DMS79 (cell line): ENCODE measurements at regions not wholly inside any gene's neighbourhood (a gene's known extent, or its start where the extent isn't known, plus 50 kb on each side); places are given as distances from the start of the nearest gene placed in this dataset.
A peak's percentile ranks its signal among the peaks of the same experiment; 100 is the strongest.
"Not testable (repeated sequence)": the region's sequence is repeated elsewhere in the genome, so short reads cannot be mapped to it uniquely, and the experiment has no call there.

Experiments used
- DNase-seq: peaks from one replicate; lab custom pipeline; 2025; lab: John Stamatoyannopoulos, UW

DNA sequence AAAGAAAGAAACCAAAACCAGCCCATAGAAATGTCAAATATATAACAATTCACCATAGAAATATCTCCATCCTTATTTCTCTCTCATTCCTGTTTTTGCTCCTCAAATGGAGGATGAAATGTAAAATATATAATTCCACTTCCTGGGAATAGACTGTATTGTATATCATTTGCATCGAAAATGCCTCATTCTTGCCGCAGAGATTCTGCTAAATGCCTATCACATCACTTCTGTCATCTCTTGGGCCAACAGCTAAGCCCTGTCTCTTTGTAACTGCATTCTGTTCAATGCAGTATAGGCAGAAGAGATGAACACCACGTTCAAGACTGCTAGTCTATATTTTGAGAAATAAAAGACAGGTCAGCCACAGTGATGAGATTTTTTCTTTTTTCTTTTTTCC lies 956.3 kb upstream of the SOX9 start:
- DNase-seq = no peak

DNA sequence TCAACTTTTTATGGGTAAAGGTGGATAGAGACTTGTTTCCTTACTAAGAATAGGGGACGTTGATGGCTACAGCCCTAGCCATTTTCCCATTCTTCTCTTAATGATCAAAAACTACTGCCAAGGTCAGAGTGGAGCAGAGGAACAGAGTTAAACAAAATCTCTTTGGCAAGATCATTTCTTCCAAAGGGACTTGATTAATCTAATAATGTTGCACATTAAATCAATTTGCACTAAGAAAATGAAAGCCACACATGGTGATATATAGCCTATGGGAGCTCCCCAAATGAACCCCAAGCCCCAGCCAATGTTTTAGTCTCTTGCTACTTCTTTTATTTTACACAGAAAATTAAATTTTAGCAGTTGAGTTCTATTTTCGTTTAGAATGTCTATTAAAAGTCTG lies 954.5 kb upstream of the SOX9 start:
- no peak for DNase-seq

DNA sequence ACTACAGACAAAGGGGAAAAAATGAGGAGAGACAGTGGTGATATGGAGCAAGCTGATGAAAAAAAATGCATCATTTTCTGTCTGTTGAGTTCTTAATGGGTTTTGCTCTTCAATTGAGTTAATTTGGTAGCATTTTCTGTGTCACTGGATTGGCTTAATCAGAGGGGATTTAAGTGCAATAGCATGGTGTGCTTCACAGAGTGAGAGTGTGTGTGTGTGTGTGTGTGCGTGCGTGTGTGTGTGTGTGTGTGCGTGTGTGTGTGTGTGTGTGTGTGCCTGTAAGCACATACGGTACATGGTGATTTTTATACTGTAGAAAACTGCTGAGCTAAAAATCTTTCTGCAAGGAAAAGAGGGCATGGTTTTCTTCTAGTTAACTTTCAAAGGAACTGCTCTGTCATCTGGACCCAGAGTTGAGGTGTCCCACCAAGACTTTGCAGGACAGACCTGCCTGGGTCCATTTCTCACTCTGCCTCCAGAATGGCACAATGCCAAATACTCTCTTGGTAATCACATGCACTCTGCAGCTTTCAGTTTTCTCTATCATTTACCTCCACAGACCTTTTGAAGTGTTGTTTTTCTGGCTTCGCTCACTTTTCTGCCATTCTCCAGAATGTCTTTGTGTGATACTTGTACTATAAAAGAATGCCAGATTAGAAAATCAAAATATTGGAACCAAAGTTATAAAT lies 952.6 kb upstream of the SOX9 start:
- no peak for DNase-seq

DNA sequence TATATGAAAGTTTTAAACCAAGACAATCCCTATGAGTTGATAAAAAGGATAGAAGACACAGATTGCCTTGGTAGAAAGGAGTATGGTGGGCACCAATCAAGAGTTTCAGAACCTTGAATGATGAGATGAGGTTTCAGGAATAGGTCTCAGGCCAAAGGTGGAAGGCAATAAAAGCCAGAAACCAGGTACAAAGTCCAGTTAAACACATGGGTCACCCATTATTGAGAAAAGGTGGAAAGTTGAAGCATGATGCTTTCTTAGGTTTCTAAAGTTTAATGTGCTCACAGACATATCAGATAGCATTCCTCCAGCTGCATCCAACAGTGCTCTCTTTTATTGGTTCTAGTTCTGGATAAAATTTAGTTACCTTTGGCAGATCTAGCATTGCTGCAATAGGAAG lies 950.8 kb upstream of the SOX9 start:
- no peak for DNase-seq

DNA sequence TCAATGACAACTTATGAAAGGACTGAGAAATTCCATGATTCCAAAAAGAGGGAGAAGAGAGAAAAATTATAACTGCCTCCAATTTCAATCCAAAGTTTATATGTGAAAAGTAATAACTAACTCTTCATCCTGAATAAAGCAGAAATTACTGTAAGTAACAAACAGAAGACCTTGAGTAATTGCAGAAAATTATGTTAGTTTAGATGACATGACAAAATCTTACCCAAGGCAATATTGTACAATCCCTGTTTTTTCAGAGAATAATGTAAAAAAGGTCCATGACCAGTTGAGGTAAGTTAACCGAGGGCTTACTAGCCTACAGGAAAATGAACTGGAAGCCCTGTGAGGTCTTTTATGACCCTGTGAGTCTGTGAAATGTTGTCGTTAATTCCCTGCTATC lies 949.5 kb upstream of the SOX9 start:
- no peak for DNase-seq

DNA sequence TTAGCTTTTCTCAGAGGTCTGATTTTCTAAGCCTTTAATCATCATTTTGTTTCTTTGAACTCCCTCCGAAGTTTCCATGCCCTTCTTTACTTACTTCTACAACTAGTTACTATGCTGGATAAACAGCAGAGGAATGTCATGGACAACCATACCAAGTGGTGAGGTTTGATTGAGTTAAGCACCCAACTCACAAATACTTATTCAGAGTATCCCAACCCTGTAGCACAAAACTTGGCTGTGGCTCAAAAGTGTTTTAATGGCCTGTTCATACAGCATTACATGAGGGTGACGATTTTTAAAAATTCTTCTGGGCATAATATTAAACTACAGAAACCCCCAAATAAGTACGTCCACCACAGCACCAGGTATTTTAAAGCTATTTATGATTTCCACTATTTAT lies 946.8 kb upstream of the SOX9 start:
- DNase-seq = no peak

DNA sequence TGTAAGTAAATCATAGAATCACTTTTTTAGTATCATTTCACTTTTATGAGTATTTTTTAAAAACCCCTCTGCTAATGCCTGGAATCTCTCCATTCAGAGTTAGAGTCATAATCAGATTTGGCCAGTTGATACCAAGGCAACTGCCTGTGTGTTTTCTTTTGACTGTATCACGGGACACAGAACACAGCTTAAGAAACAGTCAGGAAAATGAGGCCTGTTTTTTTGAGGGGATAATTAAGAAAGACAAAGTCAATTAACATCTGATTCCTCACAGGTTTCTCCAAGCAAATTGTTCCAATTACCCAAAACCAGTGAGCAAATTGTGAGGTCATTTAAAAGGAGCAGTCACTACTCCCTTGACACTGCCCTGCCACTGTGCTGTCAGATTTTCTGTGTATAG lies 944.5 kb upstream of the SOX9 start:
- DNase-seq = no peak

DNA sequence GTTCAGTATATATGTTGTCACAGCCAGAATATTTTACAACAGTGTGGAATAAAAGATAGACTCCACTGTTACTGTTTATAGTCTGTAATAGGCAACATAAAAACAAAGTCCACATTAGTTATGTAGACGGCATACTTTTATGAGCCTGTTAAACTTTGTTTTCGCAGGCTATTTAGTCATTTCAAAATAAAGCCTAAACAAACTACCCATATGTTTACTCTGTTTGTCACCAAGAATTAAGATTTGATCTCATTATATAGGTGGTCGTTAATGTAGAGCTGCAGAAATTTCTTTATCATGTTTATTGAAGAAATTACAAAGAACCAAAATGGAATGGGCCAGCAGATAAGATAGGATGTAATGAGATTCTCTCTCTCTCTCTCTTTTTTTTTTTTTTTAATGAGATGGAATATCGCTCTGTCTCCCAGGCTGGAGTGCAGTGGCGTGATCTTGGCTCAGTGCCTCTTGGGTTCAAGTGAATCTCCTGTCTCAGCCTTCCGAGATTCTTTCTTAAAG lies 943.8 kb upstream of the SOX9 start:
- DNase-seq = no peak

DNA sequence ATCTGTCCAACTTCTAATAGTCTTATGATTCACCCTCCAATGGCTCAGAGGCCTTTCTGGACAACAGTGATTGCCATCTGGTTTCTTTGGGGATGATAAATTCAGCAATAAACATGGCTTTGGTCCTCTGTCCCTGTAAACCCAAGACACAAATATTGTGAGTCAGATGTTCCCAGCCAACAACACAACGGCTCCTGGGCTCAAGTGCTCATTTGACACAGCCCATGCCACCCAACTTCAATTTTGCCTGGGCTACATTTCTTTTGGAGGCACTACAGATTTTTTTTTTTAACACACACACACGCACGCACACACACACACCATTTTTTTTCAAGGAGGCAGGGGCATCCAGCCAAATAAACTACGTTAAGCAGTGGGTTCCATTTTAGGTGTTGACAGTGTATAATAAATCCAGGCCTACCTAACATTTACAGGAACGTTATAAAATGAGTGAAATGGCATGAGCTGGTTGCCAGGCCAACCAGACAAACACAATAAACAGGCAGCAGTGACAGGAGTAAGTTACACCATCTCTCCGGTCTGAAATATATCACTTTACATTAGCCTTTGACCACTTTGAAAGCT lies 939.9 kb upstream of the SOX9 start:
- DNase-seq = no peak

DNA sequence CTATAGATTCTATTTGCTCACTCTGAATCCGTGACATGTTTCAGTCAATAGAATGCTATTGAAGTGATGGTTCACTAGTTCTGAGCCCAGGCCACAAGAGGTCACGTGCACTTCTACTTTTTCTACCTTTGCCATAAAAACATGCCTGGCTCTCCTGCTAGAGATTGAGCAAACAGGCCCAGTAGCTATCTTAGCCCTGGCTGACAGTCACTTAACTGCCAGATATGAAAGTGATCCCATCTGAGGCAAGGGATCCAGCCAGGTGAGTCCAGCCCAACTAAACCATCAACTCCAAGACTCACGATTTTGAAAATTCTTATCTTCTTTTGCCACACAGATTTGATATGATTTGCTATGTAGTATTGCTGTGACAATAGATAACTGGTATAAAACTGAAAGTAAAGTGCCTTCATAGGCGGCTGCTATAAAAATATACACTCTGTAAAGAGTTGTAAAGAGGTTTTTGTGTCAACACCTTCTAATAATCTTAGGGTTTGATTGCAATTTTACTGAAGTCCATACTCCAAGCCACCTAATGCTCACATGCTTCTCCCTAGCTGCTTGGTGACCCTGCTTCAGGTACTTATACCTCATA lies 937.7 kb upstream of the SOX9 start:
- no peak for DNase-seq

DNA sequence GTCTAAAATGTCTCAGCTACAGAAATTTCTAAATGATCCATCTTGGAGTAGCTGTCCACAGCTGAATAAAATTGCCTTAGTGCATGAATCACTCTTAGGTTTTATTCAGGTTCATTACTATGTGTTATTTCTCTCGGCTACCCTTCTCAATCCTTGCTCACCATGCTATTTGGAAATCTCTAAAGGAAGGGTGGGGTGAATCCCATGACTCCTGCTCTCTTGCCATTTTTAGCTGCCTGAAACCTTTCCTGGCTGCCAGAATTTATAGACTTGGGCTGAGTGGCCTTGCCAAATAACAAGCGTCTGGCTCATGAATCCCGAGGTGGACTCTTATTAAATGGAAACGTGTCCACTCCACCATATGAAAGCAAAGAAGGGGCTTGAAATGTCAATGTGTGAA lies 936.1 kb upstream of the SOX9 start:
- no peak for DNase-seq

DNA sequence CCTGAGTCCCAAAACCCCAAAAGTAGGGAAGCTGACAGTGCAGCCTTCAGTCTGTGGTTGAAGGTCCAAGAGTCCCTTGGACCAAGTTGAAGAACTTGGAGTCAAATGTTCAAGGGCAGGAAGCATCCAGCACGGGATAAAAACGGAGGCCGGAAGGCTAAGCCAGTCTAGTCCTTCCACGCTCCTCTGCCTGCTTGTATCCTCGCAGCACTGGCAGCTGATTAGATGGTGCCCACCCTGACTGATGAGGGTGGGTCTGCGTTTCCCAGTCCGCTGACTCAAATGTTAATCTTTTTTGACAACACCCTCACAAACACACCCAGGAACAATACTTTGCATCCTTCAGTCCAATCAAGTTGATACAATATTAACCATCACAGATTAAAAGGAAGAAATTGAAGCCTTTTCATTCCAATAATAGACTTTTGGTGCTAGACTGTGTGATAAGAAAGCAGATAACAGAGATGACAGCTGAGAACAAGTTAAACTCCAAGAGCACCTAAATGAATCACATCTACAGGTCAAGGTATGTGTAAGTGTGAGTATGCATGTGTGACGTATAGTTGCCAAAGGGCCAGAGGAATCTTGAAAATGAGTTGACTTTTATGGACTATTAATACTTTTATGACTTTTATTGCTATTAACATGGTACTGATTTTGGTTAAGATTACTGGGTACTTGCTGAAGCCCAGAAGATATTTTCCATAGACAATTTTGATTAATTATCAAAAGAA lies 933.5 kb upstream of the SOX9 start:
- no peak for DNase-seq

DNA sequence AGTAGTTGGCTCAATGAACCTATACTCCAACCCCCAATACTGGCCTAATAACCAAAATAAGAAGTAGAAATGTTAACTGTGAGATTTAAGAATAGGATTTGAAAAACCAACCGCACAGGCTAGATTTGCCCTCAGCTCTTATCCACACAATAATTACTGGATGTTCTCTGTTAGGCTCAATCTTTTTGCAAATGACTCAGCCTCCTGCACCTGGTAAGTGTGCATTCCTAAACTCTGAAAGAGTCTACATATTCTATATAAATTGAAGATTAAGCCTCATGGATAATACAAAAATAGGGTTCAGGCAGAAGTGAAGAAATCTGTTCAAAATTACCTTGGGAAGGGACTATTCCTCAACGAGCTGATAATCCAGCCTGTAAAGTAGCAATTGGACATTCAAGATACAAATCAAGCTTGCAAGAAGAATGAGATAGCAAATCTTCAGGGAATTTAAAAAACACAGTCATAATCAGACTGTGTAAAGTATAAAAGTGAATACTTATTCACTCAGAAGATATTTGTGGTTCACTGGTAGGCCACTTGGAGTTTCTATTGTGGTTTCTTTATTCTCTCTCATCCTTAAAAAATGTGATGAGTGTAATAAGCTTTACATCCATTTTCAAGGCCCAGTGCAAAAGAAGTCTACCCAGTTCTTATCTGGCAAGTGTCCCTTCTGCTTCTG lies 931.9 kb upstream of the SOX9 start:
- peak; percentile 11 for DNase-seq

DNA sequence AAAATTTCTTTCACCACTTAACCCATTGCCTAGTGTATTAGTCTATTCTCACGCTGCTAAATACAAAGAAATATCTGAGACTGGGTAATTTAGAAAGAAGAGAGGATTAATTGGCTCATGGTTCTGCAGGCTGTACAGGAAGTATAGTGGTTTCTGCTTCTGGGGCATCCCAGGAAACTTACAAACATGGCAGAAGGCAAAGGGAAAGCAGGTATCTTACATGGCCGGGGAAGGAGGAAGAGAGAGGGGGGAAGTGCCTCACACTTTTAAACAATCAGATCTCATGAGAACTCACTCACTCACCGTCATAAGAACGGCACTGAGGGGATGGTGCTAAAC lies 931.4 kb upstream of the SOX9 start:
- no peak for DNase-seq

DNA sequence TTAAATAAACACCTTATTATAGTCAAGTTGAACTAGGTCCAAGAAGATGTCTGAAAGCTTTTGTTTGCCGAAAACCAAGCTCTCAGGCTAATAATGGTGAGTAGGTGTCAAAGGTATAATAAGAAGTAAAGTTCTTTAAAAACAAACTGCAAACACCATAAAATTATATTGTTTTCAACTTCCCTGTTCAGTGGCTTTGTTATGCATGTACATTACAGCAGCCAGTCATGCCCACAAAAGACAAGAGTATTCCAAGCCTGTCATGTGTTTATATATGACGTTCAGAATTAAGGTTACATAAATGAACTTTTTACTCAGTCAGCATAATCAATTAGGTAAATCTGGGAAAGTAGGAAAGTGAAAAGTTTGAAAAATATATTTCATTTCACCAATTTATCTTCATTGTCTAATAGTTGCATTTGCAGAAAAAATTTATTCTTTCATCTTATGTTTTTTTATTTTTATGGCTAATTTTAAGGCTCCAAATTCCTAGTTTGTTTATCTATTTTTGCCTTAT lies 928.7 kb upstream of the SOX9 start:
- no peak for DNase-seq

DNA sequence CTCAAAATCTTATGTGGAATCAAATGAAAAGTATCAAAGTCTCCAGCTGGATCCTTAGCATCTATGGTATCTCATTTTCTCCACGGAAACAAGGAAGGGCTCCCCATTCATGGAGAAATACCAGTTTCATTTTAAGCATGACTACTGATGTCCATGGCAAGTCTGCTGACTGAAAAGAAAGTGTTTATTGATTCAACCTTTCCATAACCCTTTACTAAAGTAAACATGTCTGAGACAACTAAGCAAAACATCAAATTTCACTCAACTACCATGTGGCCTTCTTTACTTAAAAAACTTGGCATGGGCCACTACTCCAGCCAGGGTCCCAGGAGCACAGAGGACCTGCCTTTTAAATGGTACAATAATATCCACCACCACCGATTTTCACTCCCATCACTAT lies 928.0 kb upstream of the SOX9 start:
- no peak for DNase-seq

DNA sequence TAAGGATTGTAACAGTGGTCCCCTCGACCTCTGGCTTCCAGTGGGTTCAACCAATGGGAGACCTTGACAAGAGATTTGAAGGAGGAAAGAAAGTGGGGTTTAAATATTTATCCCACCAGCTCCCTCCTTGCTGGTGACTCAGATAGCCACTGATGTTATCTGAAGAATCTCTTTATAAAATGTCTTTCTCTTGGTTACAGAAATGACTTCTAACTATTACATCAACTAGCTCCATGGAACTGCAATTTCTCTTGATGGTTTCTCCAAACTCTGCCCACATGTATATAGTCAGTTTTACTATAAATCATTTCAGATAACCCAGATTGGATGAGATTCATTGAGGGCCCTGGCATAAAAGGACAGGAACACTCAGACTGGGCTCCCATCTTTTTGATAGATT lies 920.2 kb upstream of the SOX9 start:
- DNase-seq = no peak

DNA sequence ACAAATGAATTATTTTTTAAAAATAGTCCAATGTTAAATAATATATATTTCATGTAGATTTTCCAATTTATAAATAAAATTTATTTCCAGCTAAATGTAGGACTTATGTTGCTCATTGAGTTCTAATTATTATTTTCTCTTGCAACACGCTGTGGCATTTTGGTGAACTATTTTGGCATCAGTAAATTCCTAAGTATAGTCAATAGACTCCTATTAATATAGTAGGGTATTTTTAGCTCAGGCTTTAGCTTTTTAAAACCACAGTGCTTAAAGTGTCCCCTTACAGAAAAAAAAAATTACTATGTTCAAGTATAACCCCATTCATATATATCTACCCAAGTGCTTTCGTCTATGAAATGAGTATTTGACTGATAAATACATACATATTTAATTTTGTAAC lies 919.2 kb upstream of the SOX9 start:
- no peak for DNase-seq

DNA sequence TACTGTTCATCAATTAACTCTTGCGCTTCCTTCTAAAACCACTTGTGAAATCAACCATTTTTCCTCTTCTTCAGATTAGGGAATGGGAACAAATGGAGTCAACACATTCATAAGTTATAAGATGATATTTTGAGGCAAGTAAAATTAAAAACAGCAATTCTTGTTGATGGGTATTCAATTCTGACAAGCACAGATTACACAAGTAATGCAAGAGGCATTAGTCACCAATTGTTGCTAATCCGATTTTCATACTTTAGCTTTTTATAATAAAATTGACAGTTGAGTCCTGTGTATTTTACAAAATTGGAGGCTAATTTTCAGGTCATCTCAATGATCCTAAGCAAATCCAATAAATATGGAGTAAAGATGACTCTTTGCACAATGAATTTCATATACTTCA lies 918.4 kb upstream of the SOX9 start:
- DNase-seq = no peak

DNA sequence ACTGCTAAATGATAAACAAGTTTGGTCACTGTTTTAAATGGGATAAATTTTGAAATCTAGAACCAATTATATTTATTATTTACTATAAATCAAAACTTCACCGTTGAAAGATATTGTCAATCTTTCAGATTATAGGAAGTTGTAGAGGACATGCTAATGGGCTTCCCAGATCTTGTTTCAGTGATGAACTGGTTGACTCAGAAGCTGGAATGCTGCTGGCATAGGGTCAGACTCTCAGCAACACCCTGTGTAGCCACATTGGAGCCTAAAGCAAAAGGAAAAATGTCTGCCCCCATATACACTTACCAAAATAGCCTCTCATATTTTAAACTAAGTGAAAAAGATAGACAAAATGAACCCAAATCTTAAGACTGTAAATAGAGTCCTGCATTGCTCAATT lies 916.9 kb upstream of the SOX9 start:
- DNase-seq = no peak

DNA sequence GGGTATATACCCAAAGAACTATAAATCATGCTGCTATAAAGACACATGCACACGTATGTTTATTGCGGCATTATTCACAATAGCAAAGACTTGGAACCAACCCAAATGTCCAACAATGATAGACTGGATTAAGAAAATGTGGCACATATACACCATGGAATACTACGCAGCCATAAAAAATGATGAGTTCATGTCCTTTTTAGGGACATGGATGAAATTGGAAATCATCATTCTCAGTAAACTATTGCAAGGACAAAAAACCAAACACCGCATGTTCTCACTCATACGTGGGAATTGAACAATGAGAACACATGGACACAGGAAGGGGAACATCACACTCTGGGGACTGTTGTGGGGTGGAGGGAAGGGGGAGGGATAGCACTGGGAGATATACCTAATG lies 914.9 kb upstream of the SOX9 start:
- DNase-seq = not testable (repeated sequence)

DNA sequence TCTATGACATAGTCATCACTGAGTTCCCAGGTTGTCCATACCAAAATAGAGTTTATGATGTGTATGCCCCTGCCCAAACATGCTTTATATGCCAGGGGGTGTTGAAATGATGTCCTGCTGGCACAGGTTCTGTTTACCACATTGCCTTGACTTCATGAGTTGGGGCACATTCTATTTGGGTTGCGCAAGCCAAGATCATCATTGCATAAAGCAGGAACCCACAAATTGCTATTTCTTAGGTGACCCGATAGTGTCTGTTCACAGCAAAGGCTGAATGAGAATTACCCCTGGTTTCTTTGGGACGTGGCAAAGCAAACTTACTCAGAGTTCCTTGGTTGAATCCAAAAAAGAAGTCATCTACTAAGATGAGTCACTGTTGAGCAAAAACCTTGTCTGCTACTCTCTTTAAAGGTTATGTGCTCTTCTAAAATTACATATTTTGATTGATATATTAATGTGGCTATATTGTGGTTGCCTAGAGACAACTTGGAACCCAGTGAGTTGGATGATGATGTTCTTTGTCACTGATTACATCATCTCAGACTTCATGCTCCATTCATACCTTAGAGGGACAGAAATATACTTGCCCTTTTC lies 912.6 kb upstream of the SOX9 start:
- no peak for DNase-seq
